ENCODE measurements at regions not wholly inside any gene's neighbourhood (a gene's known extent, or its start where the extent isn't known, plus 50 kb on each side); places are given as distances from the start of the nearest gene placed in this dataset.

- no peak for DNase-seq (ENCODE audit: low read depth in 1 of 2, low spot score in 1 of 2)
Measured at GRCh38 chr2:6574121-6574520, 291.6 kb downstream of the CMPK2 start.

- no peak for DNase-seq (ENCODE audit: low read depth in 1 of 2, low spot score in 1 of 2)
Measured at GRCh38 chr2:6576302-6576701, 289.4 kb downstream of the CMPK2 start.

- DNase-seq (ENCODE audit: low read depth in 1 of 2, low spot score in 1 of 2) = no peak
Measured at GRCh38 chr2:6577960-6578359, 287.7 kb downstream of the CMPK2 start.

- DNase-seq (ENCODE audit: low read depth in 1 of 2, low spot score in 1 of 2) = no peak
Measured at GRCh38 chr2:6578416-6578815, 287.3 kb downstream of the CMPK2 start.

GRCh38 chr2:6579281-6579680 lies 286.4 kb downstream of the CMPK2 start:
- no peak for DNase-seq (ENCODE audit: low read depth in 1 of 2, low spot score in 1 of 2)

GRCh38 chr2:6580982-6581381 lies 284.7 kb downstream of the CMPK2 start:
- no peak for DNase-seq (ENCODE audit: low read depth in 1 of 2, low spot score in 1 of 2)

GRCh38 chr2:6589150-6589549 lies 276.6 kb downstream of the CMPK2 start:
- DNase-seq (ENCODE audit: low read depth in 1 of 2, low spot score in 1 of 2) = no peak

- DNase-seq (ENCODE audit: low read depth in 1 of 2, low spot score in 1 of 2) = no peak
Measured at GRCh38 chr2:6590442-6590841, 275.3 kb downstream of the CMPK2 start.

- DNase-seq (ENCODE audit: low read depth in 1 of 2, low spot score in 1 of 2) = no peak
Measured at GRCh38 chr2:6602471-6602870, 263.2 kb downstream of the CMPK2 start.

GRCh38 chr2:6605836-6606505 lies 259.7 kb downstream of the CMPK2 start:
- no peak for DNase-seq (ENCODE audit: low read depth in 1 of 2, low spot score in 1 of 2)

- DNase-seq (ENCODE audit: low read depth in 1 of 2, low spot score in 1 of 2) = no peak
Measured at GRCh38 chr2:6617794-6618193, 247.9 kb downstream of the CMPK2 start.

GRCh38 chr2:6618201-6618600 lies 247.5 kb downstream of the CMPK2 start:
- no peak for DNase-seq (ENCODE audit: low read depth in 1 of 2, low spot score in 1 of 2)

GRCh38 chr2:6623746-6624145 lies 242.0 kb downstream of the CMPK2 start:
- DNase-seq (ENCODE audit: low read depth in 1 of 2, low spot score in 1 of 2) = no peak

- DNase-seq (ENCODE audit: low read depth in 1 of 2, low spot score in 1 of 2) = no peak
Measured at GRCh38 chr2:6626401-6627012, 239.2 kb downstream of the CMPK2 start.

GRCh38 chr2:6627316-6627715 lies 238.4 kb downstream of the CMPK2 start:
- DNase-seq (ENCODE audit: low read depth in 1 of 2, low spot score in 1 of 2) = no peak

GRCh38 chr2:6630209-6630608 lies 235.5 kb downstream of the CMPK2 start:
- DNase-seq (ENCODE audit: low read depth in 1 of 2, low spot score in 1 of 2) = no peak

GRCh38 chr2:6635296-6635695 lies 230.4 kb downstream of the CMPK2 start:
- no peak for DNase-seq (ENCODE audit: low read depth in 1 of 2, low spot score in 1 of 2)

GRCh38 chr2:6637330-6637729 lies 228.4 kb downstream of the CMPK2 start:
- no peak for DNase-seq (ENCODE audit: low read depth in 1 of 2, low spot score in 1 of 2)

- no peak for DNase-seq (ENCODE audit: low read depth in 1 of 2, low spot score in 1 of 2)
Measured at GRCh38 chr2:6639929-6640620, 225.6 kb downstream of the CMPK2 start.

- no peak for DNase-seq (ENCODE audit: low read depth in 1 of 2, low spot score in 1 of 2)
Measured at GRCh38 chr2:6640621-6641015, 225.1 kb downstream of the CMPK2 start.

GRCh38 chr2:6641956-6642355 lies 223.8 kb downstream of the CMPK2 start:
- no peak for DNase-seq (ENCODE audit: low read depth in 1 of 2, low spot score in 1 of 2)

- no peak for DNase-seq (ENCODE audit: low read depth in 1 of 2, low spot score in 1 of 2)
Measured at GRCh38 chr2:6644261-6644660, 221.4 kb downstream of the CMPK2 start.

- no peak for DNase-seq (ENCODE audit: low read depth in 1 of 2, low spot score in 1 of 2)
Measured at GRCh38 chr2:6645004-6645403, 220.7 kb downstream of the CMPK2 start.
